HL-60/S4 treated with retinoic acid at 250 ng/mL for 4 days and 3 days (cell line): ENCODE measurements at regions not wholly inside any gene's neighbourhood (a gene's known extent, or its start where the extent isn't known, plus 50 kb on each side); places are given as distances from the start of the nearest gene placed in this dataset.
"Not testable (repeated sequence)": the region's sequence is repeated elsewhere in the genome, so short reads cannot be mapped to it uniquely, and the experiment has no call there.

Experiments used
- in situ Hi-C: fragments of 300-500 bp; cut with MboI; formaldehyde crosslinking; loops from 2 replicates; pipeline ENCODE4 v1.7.0; 2022; ENCODE audit warnings: low sequenced_read_pairs

DNA sequence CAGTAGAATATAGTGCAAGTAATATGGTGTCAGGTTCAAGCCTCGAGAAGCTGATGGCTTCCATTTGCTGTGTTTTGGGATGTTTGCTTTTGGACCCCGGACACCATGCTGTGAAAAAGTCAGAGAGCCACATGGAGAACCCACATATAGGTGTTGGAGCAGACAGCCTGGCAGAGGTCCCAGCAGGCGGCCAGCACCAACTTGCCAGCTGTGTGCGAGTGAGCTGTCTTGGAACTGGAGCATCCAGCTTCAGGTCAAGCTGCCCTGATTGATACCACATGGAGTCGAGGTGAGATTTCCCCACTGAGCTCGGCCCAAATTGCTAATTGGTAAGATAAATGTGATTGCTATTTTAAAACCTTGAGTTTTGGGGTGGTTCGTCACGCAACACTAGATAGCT lies 185.7 kb upstream of the TBL1XR1 start:
- in situ Hi-C loops = no loop called here

DNA sequence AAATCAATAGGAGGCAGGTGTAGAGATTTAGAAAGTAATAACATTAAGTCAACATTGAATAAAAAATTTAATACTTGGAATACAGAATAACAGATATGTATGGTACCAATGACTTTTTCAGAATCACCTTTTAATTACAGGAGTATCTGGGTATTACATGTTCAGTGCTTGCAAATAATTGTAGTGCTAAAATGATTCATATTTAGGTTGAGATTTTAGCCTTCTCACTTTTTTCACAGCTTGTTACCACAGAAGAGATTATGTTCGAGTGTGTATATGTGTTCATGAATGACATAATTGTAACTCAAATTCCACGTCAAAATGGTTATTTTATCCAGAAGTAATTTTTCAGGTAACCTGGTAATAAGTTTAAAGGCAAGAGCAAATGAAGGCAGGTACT lies 187.9 kb upstream of the TBL1XR1 start:
- in situ Hi-C loops = no loop called here

DNA sequence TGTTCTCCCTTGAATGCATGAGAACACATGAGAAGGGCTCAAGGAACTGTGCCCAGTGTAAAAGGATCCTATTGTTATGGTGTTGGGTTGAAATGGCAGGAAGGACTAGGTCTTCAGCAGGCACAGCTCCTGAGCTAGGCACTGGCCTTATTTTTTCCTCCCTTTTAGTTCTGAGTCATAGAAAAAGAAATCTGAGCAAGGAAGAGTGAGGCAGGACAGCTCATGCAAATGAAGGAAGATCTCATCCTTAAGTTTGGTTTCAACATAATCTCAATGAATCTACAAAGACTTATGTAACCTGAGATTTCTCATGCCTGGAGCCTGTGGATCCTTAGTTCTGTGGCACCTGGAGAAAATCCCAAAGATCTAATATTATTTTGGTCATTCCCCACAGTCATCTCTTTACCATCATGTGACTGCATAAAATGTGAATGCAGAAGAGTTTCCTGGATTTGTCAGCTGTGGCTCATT lies 188.6 kb upstream of the TBL1XR1 start:
- in situ Hi-C loops = no loop called here

GRCh38 chr3:177388209-177388608 lies 190.9 kb upstream of the TBL1XR1 start:
- in situ Hi-C loops = no loop called here

- in situ Hi-C loops = not testable (repeated sequence)
These were observed 197.1 kb upstream of the TBL1XR1 start for GRCh38 chr3:177394231-177395024.

GRCh38 chr3:177396733-177397132 lies 199.5 kb upstream of the TBL1XR1 start:
- in situ Hi-C loops = no loop called here

DNA sequence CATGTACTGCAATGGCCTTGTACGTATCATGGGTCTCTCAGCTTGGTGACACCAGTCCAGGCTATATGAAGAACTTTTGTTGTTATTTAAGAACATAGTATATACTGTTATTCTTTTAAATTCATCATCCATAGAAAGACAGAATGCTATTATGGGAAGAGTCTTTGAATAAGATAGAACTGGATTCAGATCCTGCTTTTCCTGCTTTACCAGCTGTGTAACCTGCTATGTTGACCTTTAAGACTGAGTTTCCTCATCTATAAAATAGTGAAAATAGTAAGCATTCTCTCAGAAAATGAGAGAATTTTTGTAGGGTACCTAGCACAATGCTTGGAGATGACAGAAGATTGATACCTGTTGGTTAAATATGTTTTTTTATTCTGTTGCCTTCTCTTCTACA lies 204.1 kb upstream of the TBL1XR1 start:
- in situ Hi-C loops = no loop called here

- in situ Hi-C loops = no loop called here
These were observed 205.3 kb upstream of the TBL1XR1 start for GRCh38 chr3:177402533-177402932.

DNA sequence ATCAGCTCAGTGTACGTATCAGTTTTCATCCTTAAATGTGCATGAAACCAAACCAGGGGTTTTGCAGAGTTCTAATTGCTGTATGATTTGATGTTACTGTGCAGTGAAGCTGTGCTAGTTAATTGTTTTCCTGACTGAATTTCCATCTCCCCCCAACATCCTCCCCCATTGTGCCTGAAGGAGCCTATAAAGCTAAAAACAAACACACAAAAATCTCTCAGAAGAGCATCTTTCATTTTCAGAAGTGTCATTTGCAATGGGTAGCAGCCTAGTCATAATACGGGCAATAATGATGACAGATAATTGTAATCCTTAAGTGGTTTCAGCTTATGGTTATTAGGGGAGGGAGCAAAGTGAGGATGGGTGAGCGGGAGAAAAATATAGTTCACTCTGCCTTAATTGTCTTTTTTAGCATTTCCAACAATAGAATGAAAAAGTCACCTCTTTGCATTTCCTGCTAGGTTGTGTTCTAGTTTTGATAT lies 207.9 kb upstream of the TBL1XR1 start:
- in situ Hi-C loops = no loop called here

DNA sequence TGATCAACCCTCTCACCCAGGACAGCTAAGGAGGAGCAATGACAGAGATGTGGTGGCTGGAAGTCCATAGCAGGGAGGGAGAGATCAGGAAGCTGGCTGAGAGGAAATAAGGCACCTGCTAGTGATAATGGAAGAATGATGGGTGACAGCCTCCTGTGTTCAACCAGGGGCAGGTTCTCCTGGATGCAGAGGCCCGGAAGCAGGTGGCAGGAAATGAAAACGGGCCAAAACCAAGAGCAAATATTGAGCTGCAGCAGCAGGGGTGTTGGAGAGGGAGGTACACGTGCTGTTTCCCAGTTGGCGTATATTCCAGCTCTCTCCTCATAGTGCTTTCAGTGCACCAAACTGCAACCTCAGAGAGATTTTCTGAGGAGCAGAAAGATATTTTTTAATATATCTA lies 213.4 kb upstream of the TBL1XR1 start:
- in situ Hi-C loops = no loop called here

DNA sequence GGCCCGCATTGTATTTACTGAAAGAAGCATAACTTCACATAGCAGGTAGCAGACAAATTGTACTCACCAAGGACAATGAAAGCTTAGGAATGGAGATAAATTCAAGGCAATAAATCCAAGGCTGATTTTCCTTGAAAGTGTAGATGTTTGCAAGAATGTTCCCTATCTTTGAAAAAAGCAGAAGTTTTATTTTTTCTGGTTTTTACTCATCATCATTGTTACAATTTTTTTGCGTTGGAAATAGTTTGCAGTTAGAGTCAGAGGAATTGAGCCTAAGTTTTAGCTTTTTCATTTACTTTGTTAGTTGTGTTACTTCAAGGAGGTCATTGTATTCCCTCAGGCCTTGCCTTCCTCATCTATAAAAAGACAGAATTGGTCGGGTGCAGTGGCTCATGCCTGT lies 213.9 kb upstream of the TBL1XR1 start:
- in situ Hi-C loops = no loop called here

- in situ Hi-C loops = not testable (repeated sequence)
These were observed 215.4 kb upstream of the TBL1XR1 start for GRCh38 chr3:177412677-177413170.

GRCh38 chr3:177414093-177414492 lies 216.8 kb upstream of the TBL1XR1 start:
- in situ Hi-C loops = no loop called here

- in situ Hi-C loops = no loop called here
These were observed 221.5 kb upstream of the TBL1XR1 start for GRCh38 chr3:177418787-177419186.

GRCh38 chr3:177419904-177420601 lies 222.8 kb upstream of the TBL1XR1 start:
- in situ Hi-C loops = no loop called here

- in situ Hi-C loops = no loop called here
These were observed 223.6 kb upstream of the TBL1XR1 start for GRCh38 chr3:177420651-177421480.

- in situ Hi-C loops = no loop called here
These were observed 224.2 kb upstream of the TBL1XR1 start for GRCh38 chr3:177421481-177421785.

DNA sequence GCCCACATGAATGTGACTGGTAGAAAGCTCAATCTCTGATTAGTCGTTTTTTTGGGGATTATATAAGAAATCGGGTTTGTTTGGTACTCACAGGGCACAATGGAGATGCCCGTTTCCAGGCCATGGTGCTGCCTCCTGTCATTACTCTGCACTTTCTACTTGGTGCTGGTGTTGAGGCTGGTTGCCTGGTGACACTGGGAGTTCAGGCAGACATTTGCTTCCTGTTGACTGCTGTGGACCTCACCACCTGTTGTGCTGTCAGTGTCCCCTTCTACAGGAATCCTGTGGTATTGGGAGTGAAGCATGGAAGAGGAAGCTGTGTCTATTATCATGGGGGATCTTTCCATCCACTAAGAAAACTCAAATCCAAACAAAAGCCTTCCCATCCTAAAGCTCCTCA lies 227.2 kb upstream of the TBL1XR1 start:
- in situ Hi-C loops = no loop called here

GRCh38 chr3:177425042-177425441 lies 227.8 kb upstream of the TBL1XR1 start:
- in situ Hi-C loops = no loop called here

GRCh38 chr3:177426106-177426877 lies 229.0 kb upstream of the TBL1XR1 start:
- in situ Hi-C loops = no loop called here
